HepG2 (cell line): ENCODE measurements at regions not wholly inside any gene's neighbourhood (a gene's known extent, or its start where the extent isn't known, plus 50 kb on each side); places are given as distances from the start of the nearest gene placed in this dataset.

Source experiments
- AGO2 ChIP-seq: fragments of 200-400 bp; formaldehyde crosslinking; optimal IDR thresholded peaks from 2 replicates; pipeline ENCODE3; 2017; ENCODE audit warnings: mild to moderate bottlenecking, low read depth, low read length, moderate library complexity
- DNMT3B ChIP-seq: conservative IDR thresholded peaks from 2 replicates; pipeline ENCODE4 v1.6.1; 2016; ENCODE audit warnings: missing biosample characterization, control low read depth
- FOXA3 ChIP-seq: IDR thresholded peaks from 2 replicates; pipeline ENCODE4 v1.6.1; 2016; ENCODE audit warnings: missing genetic modification reagents, missing compliant biosample characterization
- KDM5A ChIP-seq: fragments of 200-600 bp; sonication (generic); IDR thresholded peaks from 2 replicates; pipeline ENCODE4 v1.7.0; 2018; ENCODE audit warnings: antibody characterized with exemption, mild to moderate bottlenecking, low read length, borderline replicate concordance
- MBNL3 ChIP-seq: fragments of 250-450 bp; sonication (Bioruptor Pico); conservative IDR thresholded peaks from 2 replicates; pipeline ENCODE4 v1.8.0; 2022; ENCODE audit warnings: mild to moderate bottlenecking, inconsistent platforms
- NFYC ChIP-seq: IDR thresholded peaks from 2 replicates; pipeline ENCODE4 v1.6.1; 2016; ENCODE audit warnings: missing genetic modification reagents, missing compliant biosample characterization
- RBM39 ChIP-seq: fragments of 200-400 bp; formaldehyde crosslinking; IDR thresholded peaks from one replicate; pipeline ENCODE4 v1.6.1; 2018; ENCODE audit warnings: antibody characterized with exemption, mild to moderate bottlenecking, low read depth, low read length; ENCODE audit not compliant: poor library complexity, severe bottlenecking
- SIN3A ChIP-seq: IDR thresholded peaks from 2 replicates; pipeline ENCODE4 v1.6.1; 2011; ENCODE audit warnings: low read depth, mild to moderate bottlenecking, control low read depth, low read length, borderline replicate concordance
- ZNF160 ChIP-seq: sonication (generic); formaldehyde crosslinking; IDR thresholded peaks from 2 replicates; pipeline ENCODE4 v1.8.0; 2022; ENCODE audit warnings: mild to moderate bottlenecking, inconsistent platforms, missing genetic modification reagents
- TF ChIP-seq, protein P1 (sequence below), 2 experiments: sonication (generic) in 1 of 2; formaldehyde crosslinking in 1 of 2; IDR thresholded peaks; 2 replicates each; pipeline versions ENCODE4 v1.4.0 to v1.6.1; 2016 to 2020; ENCODE audit warnings: borderline replicate concordance in 1 of 2, low read depth in 1 of 2, mild to moderate bottlenecking in 1 of 2, missing genetic modification reagents in 1 of 2
- TF ChIP-seq, protein P2 (sequence below): sonication (generic); formaldehyde crosslinking; IDR thresholded peaks from 2 replicates; pipeline ENCODE4 v1.5.0; 2020; ENCODE audit warnings: missing genetic modification reagents, mild to moderate bottlenecking, borderline replicate concordance
- TF ChIP-seq, protein P3 (sequence below): sonication (generic); formaldehyde crosslinking; IDR thresholded peaks from 2 replicates; pipeline ENCODE4 v1.5.0; 2020; ENCODE audit warnings: missing genetic modification reagents
- TF ChIP-seq, protein P4 (sequence below): sonication (generic); formaldehyde crosslinking; IDR thresholded peaks from 2 replicates; pipeline ENCODE4 v1.5.0; 2020; ENCODE audit warnings: mild to moderate bottlenecking, missing genetic modification reagents, borderline replicate concordance

DNA sequence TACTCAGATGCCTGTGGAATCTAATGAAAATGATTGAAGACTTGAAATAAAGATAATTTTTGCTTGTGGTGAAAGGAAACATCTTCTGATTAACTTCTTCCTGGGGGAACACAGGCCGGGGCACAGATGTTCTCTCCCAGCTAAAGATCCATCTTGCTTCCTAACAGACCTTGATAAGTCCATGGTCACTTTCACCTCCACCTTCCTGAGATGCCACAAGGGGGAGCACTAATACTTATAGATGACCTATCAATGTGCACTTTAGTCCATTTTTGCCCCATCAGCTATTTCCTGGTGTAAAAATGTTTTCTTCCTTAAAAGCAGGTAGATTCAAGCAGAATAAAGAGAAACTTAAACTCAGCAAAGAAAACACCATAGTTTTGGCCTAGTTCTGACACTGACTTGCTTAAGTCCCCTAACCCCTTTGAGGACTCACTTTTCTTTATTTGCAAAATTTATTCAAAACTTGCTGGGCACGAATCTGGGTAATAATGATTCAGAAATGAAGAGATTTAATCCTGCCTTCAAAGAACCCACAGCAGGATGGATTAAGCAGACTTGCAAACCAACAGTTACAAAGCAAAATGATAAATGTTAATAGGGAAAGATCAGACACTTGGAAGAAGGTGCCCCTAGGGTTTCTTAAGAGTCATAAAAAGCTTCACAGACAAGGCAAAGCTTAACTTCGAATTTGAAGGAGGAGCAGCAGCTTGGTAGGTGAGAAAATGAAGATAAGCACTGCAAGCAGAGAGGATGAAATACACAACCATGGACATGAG is 158.7 kb downstream of the RAB38 start (continued):
- TF ChIP-seq, protein P1, sequence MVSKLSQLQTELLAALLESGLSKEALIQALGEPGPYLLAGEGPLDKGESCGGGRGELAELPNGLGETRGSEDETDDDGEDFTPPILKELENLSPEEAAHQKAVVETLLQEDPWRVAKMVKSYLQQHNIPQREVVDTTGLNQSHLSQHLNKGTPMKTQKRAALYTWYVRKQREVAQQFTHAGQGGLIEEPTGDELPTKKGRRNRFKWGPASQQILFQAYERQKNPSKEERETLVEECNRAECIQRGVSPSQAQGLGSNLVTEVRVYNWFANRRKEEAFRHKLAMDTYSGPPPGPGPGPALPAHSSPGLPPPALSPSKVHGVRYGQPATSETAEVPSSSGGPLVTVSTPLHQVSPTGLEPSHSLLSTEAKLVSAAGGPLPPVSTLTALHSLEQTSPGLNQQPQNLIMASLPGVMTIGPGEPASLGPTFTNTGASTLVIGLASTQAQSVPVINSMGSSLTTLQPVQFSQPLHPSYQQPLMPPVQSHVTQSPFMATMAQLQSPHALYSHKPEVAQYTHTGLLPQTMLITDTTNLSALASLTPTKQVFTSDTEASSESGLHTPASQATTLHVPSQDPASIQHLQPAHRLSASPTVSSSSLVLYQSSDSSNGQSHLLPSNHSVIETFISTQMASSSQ (IDR thresholded peaks at IDR 0.05; ENCODE audit: low read depth) = no peak
- TF ChIP-seq, protein P1 (CRISPR knock-in tag; IDR thresholded peaks at IDR 0.05; ENCODE audit: borderline replicate concordance) = no peak
- no peak for TF ChIP-seq ZNF160
- TF ChIP-seq, protein P2, sequence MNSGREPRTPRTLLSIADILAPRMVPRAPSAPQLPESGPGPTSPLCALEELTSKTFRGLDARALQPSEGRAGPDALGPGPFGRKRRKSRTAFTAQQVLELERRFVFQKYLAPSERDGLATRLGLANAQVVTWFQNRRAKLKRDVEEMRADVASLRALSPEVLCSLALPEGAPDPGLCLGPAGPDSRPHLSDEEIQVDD (CRISPR knock-in tag) = no peak
- no peak for TF ChIP-seq DNMT3B (CRISPR knock-in tag)
- TF ChIP-seq AGO2 = no peak
- TF ChIP-seq KDM5A = no peak
- TF ChIP-seq FOXA3 (CRISPR knock-in tag) = no peak
- no peak for TF ChIP-seq MBNL3 (CRISPR knock-in tag)
- no peak for TF ChIP-seq SIN3A
- no peak for TF ChIP-seq RBM39
- TF ChIP-seq, protein P3, sequence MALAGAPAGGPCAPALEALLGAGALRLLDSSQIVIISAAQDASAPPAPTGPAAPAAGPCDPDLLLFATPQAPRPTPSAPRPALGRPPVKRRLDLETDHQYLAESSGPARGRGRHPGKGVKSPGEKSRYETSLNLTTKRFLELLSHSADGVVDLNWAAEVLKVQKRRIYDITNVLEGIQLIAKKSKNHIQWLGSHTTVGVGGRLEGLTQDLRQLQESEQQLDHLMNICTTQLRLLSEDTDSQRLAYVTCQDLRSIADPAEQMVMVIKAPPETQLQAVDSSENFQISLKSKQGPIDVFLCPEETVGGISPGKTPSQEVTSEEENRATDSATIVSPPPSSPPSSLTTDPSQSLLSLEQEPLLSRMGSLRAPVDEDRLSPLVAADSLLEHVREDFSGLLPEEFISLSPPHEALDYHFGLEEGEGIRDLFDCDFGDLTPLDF (CRISPR knock-in tag) = no peak
- no peak for TF ChIP-seq NFYC (CRISPR knock-in tag)
- TF ChIP-seq, protein P4, sequence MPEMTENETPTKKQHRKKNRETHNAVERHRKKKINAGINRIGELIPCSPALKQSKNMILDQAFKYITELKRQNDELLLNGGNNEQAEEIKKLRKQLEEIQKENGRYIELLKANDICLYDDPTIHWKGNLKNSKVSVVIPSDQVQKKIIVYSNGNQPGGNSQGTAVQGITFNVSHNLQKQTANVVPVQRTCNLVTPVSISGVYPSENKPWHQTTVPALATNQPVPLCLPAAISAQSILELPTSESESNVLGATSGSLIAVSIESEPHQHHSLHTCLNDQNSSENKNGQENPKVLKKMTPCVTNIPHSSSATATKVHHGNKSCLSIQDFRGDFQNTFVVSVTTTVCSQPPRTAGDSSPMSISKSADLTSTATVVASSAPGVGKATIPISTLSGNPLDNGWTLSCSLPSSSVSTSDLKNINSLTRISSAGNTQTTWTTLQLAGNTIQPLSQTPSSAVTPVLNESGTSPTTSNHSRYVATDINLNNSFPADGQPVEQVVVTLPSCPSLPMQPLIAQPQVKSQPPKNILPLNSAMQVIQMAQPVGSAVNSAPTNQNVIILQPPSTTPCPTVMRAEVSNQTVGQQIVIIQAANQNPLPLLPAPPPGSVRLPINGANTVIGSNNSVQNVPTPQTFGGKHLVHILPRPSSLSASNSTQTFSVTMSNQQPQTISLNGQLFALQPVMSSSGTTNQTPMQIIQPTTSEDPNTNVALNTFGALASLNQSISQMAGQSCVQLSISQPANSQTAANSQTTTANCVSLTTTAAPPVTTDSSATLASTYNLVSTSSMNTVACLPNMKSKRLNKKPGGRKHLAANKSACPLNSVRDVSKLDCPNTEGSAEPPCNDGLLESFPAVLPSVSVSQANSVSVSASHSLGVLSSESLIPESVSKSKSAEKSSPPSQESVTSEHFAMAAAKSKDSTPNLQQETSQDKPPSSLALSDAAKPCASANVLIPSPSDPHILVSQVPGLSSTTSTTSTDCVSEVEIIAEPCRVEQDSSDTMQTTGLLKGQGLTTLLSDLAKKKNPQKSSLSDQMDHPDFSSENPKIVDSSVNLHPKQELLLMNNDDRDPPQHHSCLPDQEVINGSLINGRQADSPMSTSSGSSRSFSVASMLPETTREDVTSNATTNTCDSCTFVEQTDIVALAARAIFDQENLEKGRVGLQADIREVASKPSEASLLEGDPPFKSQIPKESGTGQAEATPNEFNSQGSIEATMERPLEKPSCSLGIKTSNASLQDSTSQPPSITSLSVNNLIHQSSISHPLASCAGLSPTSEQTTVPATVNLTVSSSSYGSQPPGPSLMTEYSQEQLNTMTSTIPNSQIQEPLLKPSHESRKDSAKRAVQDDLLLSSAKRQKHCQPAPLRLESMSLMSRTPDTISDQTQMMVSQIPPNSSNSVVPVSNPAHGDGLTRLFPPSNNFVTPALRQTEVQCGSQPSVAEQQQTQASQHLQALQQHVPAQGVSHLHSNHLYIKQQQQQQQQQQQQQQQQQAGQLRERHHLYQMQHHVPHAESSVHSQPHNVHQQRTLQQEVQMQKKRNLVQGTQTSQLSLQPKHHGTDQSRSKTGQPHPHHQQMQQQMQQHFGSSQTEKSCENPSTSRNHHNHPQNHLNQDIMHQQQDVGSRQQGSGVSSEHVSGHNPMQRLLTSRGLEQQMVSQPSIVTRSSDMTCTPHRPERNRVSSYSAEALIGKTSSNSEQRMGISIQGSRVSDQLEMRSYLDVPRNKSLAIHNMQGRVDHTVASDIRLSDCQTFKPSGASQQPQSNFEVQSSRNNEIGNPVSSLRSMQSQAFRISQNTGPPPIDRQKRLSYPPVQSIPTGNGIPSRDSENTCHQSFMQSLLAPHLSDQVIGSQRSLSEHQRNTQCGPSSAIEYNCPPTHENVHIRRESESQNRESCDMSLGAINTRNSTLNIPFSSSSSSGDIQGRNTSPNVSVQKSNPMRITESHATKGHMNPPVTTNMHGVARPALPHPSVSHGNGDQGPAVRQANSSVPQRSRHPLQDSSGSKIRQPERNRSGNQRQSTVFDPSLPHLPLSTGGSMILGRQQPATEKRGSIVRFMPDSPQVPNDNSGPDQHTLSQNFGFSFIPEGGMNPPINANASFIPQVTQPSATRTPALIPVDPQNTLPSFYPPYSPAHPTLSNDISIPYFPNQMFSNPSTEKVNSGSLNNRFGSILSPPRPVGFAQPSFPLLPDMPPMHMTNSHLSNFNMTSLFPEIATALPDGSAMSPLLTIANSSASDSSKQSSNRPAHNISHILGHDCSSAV (CRISPR knock-in tag) = no peak
